ENCODE measurements at regions not wholly inside any gene's neighbourhood (a gene's known extent, or its start where the extent isn't known, plus 50 kb on each side); places are given as distances from the start of the nearest gene placed in this dataset.

DNA sequence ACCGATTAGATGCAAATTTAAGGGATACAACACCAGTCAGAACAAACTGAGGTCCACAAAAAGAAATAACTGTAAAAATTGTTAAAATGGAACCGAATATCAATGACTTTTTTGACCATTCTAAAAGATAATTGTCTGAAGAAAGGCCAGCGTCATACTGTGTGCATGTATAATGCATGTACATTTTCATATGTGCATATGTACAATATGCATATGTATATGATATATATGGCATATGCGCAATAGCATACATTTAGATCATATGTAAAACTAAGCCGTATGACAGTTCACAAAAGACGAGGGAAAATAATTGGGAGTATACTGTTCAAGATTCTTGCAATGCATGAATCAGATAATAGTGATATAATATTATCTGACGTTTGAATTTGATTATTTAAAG, 475.8 kb upstream of the TMEM132C start:
- no peak for TF ChIP-seq CTCF (IDR thresholded peaks at IDR 0.05)
- no peak for TF ChIP-seq ZFX (IDR thresholded peaks at IDR 0.05; ENCODE audit: borderline replicate concordance)
